ENCODE measurements at regions not wholly inside any gene's neighbourhood (a gene's known extent, or its start where the extent isn't known, plus 50 kb on each side); places are given as distances from the start of the nearest gene placed in this dataset.

- TF ChIP-seq CTCF (optimal IDR thresholded peaks at IDR 0.05 in 1 of 3, IDR thresholded peaks at IDR 0.05 in 1 of 3, conservative IDR thresholded peaks at IDR 0.05 in 1 of 3; ENCODE audit: extremely low read depth in 1 of 3, insufficient read depth in 2 of 3, low read length in 3 of 3) (no peak), EZH2 (IDR thresholded peaks at IDR 0.05; ENCODE audit: low read length) (no peak)
Measured at GRCh38 chr3:28138043-28138610, 103.3 kb upstream of the CMC1 start.

Data from keratinocyte (primary cell).